GOT3 (cell line): ENCODE measurements at regions not wholly inside any gene's neighbourhood (a gene's known extent, or its start where the extent isn't known, plus 50 kb on each side); places are given as distances from the start of the nearest gene placed in this dataset.

ENCODE experiments used
- DNase-seq: peaks from one replicate; lab custom pipeline; 2025; ENCODE audit warnings: mixed read lengths; lab: John Stamatoyannopoulos, UW

DNA sequence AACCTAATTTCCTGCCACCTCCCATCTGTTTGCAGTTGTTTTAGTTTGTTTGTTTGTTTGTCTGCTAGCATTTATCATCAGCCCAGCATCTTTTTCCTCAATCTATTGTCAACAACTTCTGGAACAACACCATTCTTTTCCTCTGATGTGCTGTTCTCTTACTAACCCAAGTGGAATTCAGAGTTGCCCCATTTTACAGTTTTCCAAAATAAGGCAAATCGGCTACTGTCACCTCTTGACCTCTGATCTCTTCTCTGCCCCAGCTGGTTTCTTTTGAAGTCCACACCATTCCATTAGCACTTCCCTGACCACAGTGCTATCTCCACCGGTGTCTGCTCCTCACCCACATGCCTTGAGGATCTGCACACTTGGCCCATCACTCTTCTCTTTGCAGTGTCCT, 102.4 kb downstream of the EFNB2 start:
- DNase-seq = no peak

DNA sequence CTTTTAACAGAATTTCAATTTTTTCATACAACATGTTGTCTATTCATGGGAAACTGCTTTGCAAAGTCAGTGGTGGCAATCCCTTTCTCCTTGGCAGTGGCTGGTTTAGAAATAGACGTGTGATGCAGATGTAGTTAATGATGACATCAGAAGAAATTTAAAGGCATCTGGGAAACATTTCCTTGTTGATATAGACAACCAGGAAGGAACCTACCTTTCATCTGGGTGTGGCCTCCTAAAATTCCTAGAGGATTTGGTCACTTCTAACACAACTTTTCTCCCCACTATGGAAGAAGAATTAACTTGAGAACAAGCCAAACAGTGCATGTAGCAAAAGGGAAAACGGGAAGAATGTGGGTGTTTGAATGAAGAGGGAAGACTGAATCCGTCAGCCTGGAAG, 102.8 kb downstream of the EFNB2 start:
- no peak for DNase-seq

DNA sequence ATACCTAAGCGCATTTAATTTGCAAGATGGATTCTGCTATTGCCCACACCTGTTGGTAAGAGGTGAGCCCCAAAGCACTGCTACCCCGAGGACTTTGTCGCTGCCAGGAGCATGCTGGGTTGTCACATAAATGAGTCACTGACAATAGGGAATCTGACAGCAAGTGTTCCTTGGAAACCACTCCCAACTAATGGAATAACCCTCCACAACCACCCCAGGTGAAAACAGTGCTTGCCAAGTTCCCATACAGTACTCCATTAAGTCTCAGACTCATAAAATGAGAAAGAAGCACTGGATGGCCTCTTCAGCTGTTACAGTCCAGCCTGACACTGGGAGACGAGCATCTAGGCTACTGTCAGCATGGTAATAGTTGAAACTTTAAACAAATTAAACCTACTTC, 108.6 kb downstream of the EFNB2 start:
- no peak for DNase-seq

DNA sequence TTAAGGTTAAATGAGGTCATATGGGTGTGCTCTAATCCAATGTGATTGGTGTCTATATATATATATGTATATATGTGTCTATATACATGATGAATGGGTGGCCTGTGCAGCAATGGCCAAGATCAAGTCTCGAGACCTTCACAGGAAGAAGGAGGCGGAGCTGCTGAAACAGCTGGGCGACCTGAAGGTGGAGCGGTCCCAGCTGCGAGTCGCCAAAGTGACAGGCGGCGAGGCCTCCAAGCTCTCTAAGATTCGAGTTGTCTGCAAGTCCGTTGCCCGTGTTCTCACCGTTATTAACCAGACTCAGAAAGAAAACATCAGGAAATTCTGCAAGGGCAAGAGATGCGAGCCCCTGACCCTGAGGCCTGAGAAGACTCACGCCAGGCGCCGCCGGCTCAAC, 109.8 kb downstream of the EFNB2 start:
- no peak for DNase-seq

DNA sequence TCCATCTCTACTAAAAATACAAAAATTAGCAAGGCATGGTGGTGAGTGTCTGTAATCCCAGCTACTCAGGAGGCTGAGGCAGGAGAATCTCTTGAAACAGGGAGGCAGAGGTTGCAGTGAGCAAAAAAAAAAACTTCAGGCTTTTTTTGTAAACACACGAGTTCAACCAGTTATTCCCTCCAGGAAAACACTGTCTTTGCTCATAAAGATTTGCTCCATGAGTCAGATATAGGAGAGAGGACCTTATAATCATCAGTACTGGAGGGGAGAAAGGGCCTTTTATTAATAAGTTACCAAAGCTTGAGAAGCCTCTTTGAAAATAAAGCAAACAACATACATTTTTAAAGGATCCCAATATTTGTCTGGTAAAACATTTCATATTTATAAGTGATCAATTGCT, 110.7 kb downstream of the EFNB2 start:
- DNase-seq = no peak

DNA sequence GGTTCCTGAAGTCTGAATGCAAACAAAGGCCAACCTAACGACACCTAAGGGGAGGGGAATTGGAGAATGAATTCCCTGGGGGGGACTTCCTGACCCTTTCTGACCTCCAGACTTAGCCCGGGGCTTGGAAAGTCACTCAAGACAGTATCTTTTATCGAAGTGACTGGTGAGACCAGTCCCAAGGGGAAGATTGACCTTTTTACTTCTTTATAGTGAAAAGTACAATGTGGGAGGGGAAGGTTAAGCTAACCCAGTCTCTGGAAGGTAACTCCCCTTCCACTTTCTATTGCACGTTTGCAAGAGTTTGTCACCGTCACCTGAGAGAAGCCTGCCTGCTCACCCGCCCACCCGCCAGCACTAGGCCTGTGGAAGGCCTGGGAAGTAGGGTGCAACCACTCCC, 111.9 kb downstream of the EFNB2 start:
- DNase-seq = no peak

DNA sequence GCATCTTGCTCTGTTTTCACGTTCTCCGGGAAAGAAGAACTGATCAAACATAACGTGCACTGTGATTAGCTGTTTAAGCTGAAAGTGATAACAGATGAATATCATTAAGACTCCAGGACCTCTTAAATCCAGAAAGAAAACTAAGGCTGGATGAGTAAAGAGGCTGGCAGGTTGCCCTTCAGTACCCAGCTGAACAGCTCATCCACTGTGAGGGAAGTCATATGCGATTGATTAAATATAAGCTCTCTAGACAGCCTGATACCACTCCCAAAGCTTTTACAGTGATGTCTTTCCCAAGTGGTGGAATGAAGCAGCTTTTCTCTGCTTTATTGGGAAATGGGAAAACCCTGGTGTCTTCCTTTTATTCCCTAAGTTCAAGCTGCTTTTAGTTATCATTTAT, 116.9 kb downstream of the EFNB2 start:
- no peak for DNase-seq

DNA sequence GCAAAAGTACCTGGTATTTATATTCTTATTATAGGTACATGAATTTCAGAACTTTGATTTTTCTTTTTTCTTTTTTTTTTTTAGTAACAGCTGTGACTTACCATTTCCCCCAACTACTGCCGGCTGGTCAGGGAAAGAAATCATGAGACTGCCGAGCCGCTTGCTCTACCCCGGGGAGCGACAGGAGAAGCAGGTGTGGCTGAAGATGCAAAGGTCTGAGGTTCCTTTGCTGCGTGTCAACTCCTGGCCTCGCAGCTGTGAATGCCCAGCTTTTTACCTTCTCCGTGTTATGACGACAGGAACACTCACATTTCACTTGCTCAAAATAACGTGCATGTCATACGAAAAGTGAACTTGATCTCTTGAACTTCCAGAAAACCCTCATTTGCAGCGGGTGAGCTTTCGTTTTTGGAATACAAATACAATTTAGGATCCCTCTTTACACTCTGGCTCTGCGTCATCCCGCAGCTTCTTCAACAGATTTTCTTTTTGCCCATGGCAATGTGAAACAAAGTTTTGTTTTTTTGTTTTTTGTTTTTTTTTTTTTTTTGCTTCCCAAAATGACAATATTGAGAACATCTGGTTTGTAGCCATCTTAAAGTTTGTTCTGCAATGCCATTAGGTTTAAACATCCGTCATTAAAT, 117.9 kb downstream of the EFNB2 start:
- DNase-seq = no peak

DNA sequence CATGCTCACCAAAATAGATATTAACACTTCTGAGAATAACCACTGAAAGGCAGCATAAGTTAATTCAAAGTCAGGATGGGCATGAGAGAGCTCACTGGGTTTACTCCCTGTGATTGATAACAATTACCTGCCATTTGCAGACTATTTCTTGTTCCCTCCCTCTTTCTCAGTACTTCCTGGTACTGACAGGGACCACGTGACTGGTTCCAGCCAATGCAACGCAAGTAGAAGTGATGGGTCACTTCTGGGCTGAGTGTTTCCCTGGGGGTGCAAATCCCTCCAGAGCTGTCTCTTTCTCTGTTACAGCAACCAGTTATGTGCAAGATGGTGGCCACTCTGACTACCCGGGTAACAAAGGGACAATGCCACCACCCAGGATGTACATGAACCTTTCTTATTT, 118.8 kb downstream of the EFNB2 start:
- DNase-seq = no peak

DNA sequence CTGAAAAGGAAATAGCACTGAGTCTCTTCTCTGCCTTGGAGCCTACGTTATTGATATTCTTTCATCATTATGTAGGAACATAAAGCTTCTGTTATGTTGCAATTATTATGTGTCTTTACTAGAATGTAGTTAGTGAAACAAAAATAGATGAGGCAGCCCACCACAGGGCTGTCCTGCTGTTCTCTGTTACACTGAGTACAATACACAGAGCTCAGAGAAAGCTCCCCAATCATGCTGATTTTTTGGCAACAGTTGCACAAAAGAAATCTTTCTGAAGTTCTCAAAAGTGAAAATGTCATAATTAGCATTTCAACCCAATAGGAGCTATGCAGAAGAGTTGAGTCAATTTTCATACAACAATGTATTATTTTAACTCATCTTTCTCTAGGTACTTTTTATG, 119.5 kb downstream of the EFNB2 start:
- DNase-seq = no peak

DNA sequence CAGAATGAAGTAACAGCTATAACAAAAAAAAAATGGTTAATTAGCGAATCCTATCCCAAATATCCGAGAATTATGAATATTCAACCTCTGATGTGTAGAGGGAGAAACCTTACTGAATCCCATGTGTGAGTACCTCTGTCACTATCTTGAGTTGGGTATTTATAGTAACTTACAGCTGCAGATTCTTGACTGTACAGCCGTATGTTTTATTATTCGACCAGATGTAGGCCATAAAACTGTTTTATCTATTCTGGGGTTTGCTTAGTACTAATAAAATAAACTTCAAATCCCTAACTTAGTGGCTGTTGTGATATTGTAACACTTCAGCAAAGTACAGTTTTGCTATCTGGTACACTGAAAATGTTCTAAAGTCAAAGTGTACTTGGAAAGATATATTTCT, 120.0 kb downstream of the EFNB2 start:
- DNase-seq = no peak

DNA sequence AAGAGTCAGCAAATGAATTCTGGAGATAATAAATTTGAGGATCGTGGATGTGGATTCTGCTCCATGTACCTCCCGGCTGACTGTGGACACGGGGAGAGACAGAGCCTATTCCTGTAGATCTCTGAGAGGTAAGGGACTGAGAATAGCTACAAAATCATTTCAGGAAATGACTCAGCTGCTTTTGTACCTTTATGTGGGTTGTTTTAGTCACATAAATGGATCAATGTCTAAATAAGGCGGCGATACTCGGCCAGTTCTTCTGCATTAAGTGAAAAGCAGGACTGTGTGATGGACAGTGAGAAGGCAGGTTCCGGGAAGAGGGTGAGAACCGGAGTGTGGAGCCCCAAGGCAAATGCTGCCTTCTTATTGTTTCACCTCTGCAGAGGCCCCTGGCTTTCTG, 128.1 kb downstream of the EFNB2 start:
- DNase-seq = no peak

DNA sequence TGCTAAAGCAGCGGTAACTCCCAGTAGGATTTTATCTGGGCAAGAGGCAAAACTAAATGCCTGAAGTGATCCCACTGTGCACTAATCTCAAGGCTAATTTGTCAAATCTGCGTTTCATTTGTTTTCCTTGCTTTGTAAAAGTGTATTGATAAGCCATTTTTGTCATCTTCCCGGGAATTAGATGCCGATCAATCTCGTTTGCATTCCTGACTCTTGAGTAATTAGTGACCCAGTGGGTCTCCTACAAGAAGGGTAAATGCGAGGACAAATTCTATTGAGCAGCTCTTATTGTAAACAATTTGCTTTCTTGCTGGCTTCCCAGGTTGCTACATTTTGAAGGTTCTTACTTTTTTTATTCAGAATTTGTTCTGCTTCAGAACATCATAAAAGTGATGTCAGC, 129.7 kb downstream of the EFNB2 start:
- DNase-seq = no peak

DNA sequence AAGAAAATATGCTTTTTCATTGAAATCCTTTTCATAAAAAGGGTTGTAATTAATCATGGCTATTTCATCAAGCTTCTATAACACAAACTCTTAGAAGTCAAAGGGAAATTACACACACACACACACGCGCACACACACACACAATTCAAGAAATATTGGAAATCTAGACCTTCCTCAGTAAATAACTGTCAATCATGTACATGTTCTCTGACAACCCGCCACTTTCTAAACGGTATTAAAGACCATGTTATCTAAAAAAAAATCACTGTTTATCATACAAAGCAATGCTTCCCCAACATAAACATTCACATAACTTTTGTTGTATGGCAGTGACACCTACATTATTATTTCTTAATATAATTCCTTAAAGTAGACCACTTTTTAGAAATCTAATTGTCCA, 132.2 kb downstream of the EFNB2 start:
- no peak for DNase-seq

DNA sequence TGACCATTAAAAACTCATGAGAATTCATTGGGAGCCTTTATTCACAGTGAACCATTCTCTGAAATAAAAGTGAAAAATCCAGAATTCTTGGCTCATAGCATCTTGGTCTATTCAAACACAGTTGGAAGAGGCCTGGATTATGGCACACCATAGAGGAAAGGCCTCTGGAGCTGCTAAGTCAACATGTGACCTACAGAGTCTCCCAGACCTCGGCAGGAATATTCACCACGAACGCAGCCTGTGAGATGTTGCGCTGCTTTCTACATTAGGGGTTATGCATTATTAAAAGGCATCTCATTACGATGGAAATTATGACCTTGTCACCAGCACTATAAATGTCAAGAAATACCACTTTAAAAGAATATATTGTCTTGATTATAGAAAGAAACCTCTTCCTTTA, 132.6 kb downstream of the EFNB2 start:
- no peak for DNase-seq

DNA sequence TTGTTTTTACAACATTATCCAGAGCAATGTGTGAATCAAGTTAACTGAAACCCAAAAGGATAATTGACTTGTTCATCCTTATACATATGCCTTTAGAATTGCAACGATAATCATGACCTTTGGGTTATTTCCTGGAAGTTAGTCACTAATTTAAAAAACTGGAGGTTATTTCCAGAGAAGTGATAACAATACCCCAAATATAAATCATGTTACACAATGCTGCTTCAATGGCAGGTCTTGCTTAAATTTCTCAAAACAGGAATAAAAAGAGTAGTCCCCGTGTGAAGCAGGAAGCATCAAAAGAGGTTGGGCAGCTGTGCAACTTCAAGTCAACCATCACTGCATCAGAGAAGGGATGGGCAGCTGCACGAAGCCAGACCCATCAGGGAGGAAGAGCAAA, 134.4 kb downstream of the EFNB2 start:
- DNase-seq = no peak

DNA sequence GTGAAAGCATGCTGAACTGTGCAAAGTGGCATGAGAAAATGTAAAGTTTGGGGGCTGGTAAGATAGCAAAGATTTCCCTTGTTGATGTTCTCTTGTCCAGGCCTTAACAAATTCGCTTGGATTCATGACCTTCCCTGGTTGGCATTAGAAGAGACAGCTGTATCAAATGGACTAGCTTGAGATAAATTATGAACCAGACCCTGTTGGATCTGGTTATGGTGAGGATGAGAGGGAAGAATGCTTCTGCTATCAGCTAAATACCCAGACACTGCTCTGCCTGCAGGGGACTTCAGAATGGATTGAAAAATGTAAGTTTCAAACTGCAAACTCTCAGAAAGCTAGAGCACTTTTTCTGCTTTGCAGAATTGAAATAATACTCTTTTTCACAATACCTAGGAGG, 135.2 kb downstream of the EFNB2 start:
- DNase-seq = no peak

DNA sequence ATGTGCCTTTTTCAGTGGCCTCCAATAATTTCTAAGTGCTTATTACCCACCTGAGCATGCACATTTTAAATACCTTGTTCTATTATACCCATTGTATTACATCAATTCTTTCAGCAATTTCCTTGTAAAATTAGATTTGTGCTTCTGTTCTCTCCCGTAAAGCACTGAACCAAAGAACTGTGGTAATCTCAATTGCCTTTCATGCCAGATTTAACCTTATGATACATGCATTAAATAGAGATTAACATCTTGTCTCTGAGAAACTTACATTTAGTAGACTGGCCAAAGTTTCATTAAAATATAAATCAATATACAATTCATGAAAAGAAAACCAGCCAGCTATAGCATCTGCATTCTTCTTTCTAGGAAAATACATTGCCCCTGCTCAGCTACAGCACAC, 137.2 kb downstream of the EFNB2 start:
- DNase-seq = no peak

DNA sequence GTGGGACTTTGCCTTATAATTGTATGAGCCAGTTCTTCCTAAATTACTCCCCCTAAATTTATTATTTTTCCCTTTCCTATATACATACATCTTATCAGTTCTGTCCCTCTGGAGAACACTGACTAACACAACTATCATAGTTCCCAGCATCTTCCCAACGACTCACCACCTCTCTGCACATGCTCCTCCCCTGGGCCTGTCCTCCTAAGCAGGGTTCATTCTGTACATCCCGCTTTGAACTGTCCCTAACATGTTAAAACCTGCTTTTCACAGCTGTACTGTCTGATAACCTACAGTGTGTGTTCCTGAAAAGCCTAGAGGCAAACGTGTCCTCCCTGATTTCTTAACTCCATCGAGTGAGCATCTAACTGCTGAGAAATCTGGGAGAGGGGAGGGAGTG, 141.7 kb downstream of the EFNB2 start:
- no peak for DNase-seq

DNA sequence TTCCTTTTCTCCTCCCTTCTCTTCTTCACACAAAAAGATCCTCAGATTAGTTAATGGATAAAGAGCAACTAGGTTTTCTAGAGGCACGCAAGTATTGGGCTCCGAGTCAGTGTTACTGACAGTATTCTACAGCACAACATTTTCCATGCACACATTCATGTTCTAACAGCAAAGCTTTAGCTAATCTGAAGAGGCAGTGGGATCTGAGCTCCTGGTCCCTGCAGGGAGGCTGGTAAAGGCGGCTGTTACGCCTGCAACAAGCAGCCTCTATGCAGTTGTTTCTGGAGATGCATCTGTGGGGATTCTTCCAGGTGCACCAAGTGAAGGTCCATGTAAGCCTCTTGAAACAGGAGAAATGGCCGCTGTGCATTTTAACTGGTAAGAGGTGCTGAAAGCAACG, 143.8 kb downstream of the EFNB2 start:
- no peak for DNase-seq

DNA sequence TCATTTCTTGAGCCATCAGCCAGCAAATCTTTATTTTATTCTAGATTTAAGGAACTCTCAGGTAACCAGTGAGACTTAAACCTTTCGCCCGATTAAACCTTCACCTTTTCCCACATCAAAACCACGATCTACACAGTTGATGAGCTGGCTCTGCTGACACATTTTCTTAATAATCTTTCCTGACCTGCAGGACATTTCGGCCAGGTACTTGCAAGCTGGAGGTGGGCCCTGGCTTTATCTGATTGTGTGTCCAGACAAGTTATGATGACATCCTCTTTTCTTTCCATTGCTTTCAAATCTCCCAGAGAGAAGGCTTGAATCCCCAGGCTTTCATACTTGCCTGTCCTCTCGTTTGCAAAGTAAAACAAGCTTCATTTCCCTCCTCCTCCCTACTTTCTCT, 144.2 kb downstream of the EFNB2 start:
- no peak for DNase-seq

DNA sequence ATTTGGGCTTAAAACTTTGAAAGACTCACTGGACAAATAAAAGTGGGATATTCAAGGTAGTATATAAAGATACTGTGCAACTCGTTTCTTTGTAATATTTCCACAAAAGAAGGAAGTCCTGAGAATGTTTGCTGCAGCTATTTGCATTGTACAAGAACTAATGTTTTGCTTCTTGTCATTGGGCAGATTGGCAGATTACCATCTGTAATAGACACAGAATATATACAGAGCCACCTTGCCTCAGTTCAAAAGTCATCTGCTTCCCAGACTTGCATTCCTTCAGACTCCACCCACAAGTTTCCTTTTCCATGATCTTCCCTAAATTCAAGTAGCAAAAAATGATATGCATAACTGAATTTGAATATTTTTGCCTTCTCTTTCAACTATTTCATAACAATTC, 145.1 kb downstream of the EFNB2 start:
- DNase-seq = no peak

DNA sequence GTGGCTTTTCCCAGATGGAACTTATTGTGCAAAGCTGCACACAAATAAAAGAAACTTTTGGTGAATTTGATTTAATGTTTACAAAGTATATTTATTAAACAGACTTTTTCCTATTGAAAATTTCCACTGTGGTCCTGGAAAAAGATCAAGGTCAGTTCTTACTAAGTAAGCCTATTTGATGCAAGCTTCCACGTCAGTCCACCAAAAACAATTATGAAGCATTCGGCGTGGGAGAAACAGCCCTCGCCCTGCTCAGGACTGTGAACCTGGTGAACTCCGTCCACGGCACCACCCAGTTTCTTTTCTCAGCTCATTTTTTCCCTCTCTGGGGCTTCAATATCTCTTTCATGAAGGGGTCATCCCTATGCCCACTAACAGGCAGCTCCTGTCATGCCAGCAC, 149.8 kb downstream of the EFNB2 start:
- DNase-seq = no peak

DNA sequence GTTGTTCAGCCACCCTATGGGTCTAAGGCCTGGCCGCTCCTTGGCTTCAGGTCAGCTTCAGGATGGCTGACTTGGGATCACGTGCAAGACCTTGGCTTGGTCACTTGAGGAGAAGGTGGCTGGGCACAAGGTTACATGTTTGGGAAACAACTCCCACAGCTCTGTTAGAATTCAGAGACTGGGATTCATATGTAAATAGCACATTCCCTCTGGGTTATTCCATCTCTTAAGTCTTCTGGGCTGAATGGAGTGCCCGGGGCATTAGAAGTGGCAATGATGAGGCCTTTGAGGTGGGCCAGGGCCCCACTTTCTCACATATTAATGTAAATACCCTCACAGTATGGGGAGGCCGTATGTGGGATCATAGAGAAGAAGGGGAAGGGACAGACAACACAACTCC, 150.9 kb downstream of the EFNB2 start:
- DNase-seq = no peak

DNA sequence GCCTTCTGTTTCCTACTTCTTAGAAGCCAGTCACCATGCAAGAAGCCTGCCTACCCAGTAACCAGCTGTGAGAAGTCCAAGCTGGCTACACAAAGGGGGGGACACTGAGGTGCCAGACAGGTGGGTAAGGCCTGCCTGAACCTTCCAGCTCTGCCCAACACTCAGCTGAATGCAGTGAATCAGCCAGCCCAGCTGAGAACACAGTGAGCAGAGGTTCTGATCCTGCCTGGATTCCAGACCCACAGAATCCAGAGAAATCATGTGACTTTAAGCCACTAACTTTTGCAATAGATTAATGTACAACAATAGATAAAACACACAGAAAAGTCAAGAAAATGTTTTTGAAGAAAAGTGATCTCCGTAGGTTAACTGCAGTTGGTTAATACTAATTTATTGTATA, 151.7 kb downstream of the EFNB2 start:
- no peak for DNase-seq
